NCI-H526 (cell line): ENCODE measurements at regions not wholly inside any gene's neighbourhood (a gene's known extent, or its start where the extent isn't known, plus 50 kb on each side); places are given as distances from the start of the nearest gene placed in this dataset.

Experiments
- DNase-seq, 2 experiments: peaks; one replicate each; lab custom pipeline; 2025; lab: John Stamatoyannopoulos, UW

GRCh38 chr18:57087644-57088376 is 59.1 kb upstream of the BOD1L2 start:
- DNase-seq = peak in 1 of 2 experiments; percentile 21

DNA sequence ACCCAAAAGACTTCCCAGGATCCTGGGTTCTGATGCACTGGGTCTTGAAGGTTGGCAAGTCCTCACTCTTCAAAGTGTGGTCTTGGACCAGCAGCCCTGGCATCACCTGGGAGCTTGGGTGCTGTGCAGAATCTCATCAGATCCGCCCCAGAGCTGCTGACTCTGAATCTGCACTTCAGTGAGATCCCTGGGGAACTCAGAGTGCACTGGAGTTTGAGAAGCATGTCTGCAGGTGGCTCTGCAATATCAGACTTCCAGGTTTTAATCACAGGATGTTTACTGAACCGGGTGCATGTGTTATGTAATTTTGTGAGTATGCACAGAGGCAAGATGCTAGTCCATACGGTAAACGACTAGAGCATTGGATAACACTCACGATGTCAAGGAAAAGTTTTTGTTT is 58.0 kb upstream of the BOD1L2 start:
- peak in 1 of 2 experiments; percentile 68 for DNase-seq

DNA sequence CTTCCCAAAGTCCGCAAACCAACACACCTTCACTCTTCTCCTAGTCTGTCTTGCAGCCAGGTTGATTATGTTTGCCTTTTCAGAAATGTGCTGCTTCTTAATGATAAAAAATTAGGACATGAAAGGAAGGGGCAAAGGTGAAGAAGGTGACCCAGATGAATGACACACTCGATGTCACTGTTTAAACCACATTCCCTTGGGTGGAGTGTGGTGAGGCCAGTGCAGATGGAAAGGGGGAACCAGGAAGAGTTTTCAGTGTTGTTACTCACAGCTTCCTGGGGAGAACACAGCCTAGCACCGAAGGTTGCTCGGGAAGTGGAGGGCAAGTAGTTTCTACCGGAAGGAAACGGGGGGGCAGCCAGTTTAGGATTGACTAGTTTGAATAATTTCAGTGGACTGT is 57.2 kb upstream of the BOD1L2 start:
- DNase-seq = no peak

GRCh38 chr18:57091231-57091630 is 55.7 kb upstream of the BOD1L2 start:
- no peak for DNase-seq

GRCh38 chr18:57094175-57094574 is 52.7 kb upstream of the BOD1L2 start:
- no peak for DNase-seq

DNA sequence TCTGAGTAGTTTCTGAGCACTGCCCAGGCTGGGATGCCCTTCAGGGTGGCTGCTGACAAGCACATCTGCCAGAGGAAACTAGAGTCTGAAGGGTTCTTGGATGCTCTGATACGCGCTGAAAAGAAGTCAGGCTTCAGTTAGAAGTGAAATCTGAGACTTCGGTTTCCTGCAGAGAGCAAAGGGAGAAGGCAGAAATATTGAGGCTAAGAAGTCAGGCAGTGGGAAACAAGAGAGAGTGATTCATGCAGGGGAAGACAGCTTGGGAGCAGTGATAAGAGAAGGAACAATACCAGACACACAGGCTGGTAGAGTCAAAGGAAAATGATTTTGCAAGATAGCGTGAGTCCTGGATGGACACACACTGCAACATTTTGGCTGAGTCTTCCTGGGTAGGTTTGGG is 51.0 kb upstream of the BOD1L2 start:
- no peak for DNase-seq
